OCI-LY7 (cell line): ENCODE measurements at regions not wholly inside any gene's neighbourhood (a gene's known extent, or its start where the extent isn't known, plus 50 kb on each side); places are given as distances from the start of the nearest gene placed in this dataset.

ENCODE experiments used
- CTCF ChIP-seq: fragments of 200-600 bp; sonication (generic); conservative IDR thresholded peaks from 2 replicates; pipeline ENCODE4 v1.5.1; 2014; ENCODE audit warnings: mild to moderate bottlenecking, antibody characterized with exemption, low read length, moderate library complexity, mixed read lengths
- EZH2phosphoT487 ChIP-seq: fragments of 200-600 bp; sonication (generic); IDR thresholded peaks from 2 replicates; pipeline ENCODE4 v1.6.1; 2018; ENCODE audit warnings: low read depth, borderline replicate concordance, mild to moderate bottlenecking, mixed run types, antibody characterized with exemption, low read length, moderate library complexity, mixed read lengths

DNA sequence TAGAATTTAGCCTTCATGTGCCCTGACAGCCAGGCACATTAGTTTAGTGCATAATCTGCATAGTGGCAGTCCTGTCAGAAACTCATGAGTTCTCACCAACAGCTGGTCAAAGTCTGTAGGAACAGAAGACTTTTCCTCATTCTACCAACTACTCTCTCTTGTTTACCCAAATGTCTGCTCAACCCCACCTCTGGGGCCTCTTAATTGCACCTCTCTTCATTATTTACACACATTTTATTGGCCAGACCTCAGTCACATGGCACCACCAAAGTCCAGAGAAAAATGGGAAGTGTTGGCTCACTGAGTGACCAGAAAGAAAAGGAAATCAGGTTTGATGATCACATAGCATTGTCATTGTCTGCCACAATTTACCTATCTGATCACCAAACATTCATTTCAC lies 114.6 kb upstream of the PLXNC1 start:
- TF ChIP-seq CTCF (no peak), EZH2phosphoT487 (no peak)
